Globus pallidus (tissue), 1 donor: ENCODE measurements at regions not wholly inside any gene's neighbourhood (a gene's known extent, or its start where the extent isn't known, plus 50 kb on each side); places are given as distances from the start of the nearest gene placed in this dataset.
"Not testable (repeated sequence)": the region's sequence is repeated elsewhere in the genome, so short reads cannot be mapped to it uniquely, and the experiment has no call there.

Experiments used
- DNase-seq: peaks from one replicate; pipeline ENCODE4 v3.0.0-alpha.2; 2015; ENCODE audit warnings: low spot score

DNA sequence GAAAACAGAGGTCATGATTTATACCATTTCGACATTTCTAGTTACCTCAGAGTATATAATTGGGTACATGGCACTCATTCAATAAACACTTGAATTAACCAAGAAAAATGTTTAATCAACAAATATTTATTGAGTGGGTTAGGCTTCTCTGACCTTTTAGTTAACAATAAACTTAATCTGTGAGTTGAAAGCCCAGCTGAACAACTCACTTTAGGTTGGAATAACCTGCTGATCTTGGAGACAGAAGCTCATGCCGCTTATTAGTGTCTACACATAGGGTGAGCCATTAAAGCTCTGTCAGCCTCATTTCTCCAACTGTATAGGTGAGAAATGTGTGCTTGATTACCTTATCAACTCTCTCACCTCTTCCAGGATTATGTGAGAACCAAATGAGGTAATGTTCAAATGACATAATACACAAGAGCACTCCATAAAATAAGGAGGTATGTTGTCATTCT, 98.2 kb upstream of the DTNBP1 start:
- no peak for DNase-seq

DNA sequence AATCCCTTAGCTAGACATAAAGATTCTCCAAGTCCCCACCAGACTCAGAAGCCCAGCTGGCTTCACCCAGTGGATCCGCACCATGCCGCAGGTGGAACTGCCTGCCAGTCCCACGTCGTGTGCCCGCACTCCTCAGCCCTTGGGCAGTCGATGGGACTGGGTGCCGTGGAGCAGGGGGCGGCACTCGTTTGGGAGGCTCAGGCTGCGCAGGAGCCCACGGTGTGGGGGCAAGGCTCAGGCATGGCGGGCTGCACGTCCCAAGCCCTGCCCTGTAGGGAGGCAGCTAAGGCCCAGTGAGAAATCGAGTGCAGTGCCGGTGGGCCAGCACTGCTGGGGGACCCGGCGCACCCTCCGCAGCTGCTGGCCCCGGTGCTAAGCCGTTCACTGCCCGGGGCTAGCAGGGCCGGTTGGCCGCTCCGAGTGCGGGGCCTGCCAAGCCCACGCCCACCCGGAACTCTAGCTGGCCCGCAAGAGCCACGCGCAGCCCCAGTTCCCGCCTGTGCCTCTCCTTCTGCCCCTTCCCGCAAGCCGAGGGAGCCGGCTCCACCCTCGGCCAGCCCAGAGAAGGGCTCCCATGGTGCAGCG, 95.9 kb upstream of the DTNBP1 start:
- no peak for DNase-seq

GRCh38 chr6:15755526-15755925, 92.7 kb upstream of the DTNBP1 start:
- DNase-seq = no peak

- no peak for DNase-seq
Observed at GRCh38 chr6:15754706-15755079, 91.9 kb upstream of the DTNBP1 start.

- DNase-seq = no peak
Observed at GRCh38 chr6:15754035-15754705, 91.3 kb upstream of the DTNBP1 start.

DNA sequence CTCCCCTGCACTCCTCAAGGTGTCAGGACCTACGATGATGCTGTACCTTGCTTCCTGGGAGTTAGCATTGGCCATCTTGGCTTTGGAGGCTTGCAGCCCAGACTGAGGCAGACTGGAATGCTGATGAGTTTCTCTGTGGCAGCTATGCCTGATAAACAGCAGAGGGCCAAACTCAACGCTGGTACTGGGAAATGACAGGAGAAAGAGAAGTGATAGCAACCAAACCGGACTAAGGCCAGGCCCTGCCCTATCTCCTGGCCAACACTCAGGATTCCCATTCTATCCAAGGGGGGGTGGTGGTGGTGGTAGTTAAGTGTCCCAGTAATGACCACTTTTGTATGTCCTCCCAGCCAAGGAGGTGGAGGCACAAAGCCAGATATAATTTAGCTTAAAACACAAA, 90.0 kb upstream of the DTNBP1 start:
- DNase-seq = no peak

DNA sequence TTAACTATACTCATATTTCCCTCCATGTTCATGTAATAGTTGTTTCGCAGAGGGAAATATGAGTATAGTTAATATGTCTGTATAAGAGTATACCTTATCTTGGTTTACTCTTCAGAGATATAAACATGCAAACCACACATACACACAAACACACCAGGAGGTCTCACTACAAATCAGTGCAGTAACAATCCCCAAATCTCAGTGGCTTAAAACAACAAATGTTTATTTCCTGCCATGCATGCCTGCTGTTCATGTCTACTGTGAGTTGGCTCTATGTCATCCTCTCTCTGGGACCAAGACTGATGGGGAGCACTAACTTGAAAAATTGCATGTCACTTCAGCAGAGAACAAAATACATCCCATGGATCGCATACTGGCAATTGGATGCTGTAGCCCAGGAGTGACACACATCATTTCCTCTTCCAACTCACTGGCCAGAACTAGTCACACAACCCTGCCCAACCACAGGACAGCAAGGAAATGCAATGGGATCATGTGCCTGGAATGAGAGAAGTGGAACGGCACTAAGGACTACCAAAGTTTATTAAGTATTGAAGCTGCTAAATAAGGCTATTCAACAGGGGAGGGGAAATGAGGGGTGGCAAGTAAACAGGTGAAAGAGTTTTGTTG, 89.0 kb upstream of the DTNBP1 start:
- no peak for DNase-seq

- no peak for DNase-seq
Observed at GRCh38 chr6:15748341-15748740, 85.5 kb upstream of the DTNBP1 start.

DNA sequence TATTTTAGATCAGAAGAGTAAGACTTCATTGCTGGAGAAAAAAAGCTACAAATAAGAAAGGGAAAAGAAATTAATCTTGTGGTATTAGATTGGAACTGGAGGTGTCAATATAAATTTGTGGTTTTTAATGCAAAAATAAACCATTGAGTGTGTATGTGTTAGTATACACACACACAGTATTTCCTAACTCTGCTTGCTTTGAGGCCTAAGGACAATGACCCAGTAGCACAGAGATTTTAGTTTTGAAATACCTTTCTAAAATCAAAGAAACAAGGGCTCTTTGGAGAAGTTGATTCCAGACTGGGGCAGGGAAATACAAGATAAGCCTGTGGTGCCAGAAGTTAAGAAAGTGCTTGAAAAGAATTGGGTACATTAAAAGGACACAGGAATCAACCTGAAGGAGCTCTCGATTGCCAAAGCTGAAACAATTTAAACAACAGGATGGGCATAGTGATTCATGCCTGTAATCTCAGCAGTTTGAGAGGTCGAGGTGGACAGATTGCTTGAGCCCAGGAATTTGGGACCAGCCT, 84.6 kb upstream of the DTNBP1 start:
- no peak for DNase-seq

DNA sequence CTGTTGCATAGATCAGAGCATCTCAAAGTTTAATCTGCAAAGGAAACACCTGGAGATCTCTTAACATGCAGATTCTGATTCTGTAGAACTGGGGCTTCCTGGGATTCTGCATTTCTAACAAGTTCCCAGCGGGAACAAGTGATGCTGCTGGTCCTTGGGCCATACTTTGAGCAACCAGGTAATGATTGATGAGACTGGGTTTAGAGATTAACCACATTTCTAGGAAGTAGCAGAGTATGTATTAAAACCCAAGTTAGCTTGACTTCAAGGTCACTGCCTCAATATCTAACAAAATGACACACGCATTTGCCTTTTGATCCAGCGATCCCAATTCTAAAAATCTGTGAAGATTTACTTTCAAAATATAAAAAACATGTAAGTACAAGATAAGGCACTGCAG, 83.0 kb upstream of the DTNBP1 start:
- DNase-seq = no peak

DNA sequence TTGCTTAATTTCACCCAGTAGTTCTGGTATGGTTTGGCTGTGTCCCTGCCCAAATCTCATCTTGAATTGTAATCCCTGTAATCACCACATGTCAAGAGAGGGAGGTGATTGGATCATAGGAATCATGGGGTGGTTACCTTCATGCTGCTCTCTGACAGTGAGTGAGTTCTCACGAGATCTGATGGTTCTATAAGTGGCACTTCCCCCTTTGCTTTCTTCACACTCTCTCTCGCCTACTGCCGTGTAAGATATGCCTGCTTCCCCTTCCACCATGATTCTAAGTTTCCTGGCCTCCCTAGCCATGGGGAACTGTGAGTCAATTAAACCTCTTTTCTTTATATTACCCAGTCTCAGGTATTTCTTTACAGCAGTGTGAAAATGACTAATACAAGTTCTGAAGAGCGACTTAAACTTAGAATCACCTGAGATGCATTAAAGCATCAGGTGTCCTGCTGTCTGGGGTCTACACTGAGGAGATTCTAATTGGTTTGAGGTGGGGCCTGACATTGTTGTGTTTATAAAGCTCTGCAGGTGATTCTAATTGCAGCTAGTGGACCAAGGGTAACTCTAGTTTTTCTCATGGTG, 82.1 kb upstream of the DTNBP1 start:
- DNase-seq = no peak

GRCh38 chr6:15742013-15742412, 79.2 kb upstream of the DTNBP1 start:
- DNase-seq = not testable (repeated sequence)

DNA sequence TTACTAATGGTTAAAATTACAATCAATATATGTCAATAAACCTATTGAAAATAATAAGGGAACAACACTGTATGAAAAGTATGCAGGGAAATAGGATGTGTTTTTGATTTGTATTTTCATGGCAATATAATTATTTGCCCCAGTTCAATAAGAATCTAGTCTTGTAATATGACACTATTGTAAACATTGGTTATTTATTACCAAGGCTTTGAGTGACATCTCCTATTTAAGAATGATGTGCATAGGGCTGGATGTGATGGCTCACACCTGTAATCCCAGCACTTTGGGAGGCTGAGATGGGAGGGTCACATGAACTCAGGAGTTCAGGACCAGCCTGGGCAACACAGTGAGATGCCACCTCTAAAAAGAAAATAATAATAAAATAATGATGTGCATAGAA, 78.6 kb upstream of the DTNBP1 start:
- no peak for DNase-seq

DNA sequence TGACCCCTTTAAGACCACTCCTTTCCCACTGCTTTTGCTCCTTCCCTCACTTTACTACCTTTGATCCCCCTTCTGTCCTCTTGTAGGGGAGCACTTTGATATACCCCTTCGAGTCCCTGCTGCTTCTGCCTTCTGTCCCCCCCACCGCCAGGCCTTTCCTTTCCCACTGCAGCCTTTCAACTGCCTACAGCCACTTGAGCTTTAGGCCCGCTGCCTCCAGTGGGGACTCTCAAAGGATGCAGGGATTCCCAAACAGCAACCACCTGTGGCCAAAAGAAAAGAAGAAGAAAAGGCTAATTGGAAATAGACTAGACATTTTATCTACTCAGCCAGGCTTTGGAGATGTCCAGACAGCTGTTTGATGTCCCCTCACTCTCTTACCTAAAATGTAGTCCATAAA, 77.0 kb upstream of the DTNBP1 start:
- no peak for DNase-seq

- no peak for DNase-seq
Observed at GRCh38 chr6:15739353-15739752, 76.5 kb upstream of the DTNBP1 start.

- not testable (repeated sequence) for DNase-seq
Observed at GRCh38 chr6:15738195-15738594, 75.4 kb upstream of the DTNBP1 start.

- DNase-seq = no peak
Observed at GRCh38 chr6:15736297-15736696, 73.5 kb upstream of the DTNBP1 start.

GRCh38 chr6:15735567-15736265, 72.9 kb upstream of the DTNBP1 start:
- DNase-seq = no peak

- no peak for DNase-seq
Observed at GRCh38 chr6:15734118-15734897, 71.5 kb upstream of the DTNBP1 start.

- DNase-seq = no peak
Observed at GRCh38 chr6:15730922-15731321, 68.1 kb upstream of the DTNBP1 start.

GRCh38 chr6:15730442-15730841, 67.6 kb upstream of the DTNBP1 start:
- no peak for DNase-seq

DNA sequence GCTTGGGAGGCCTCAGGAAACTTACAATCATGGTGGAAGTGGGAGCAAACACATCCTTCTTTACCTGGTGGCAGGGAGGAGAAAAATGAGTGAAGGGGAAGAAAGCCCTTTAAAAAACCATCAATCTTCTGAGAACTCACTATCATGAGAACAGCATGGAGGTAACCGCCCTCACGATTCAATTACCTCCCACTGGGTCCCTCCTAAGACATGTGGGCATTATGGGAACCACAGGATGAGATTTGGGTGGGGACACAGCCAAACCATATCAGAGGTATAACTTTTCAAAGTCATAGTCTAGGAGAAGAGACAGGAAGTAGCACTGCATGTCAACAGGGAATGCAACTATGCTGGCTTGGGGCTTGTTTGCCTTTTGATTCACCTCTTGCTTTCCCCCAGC, 59.9 kb upstream of the DTNBP1 start:
- no peak for DNase-seq
